HG02642 (cell line): ENCODE measurements at regions not wholly inside any gene's neighbourhood (a gene's known extent, or its start where the extent isn't known, plus 50 kb on each side); places are given as distances from the start of the nearest gene placed in this dataset.
"Not testable (repeated sequence)": the region's sequence is repeated elsewhere in the genome, so short reads cannot be mapped to it uniquely, and the experiment has no call there.

Source experiments
- ATAC-seq: cut with Tn5 transposase; IDR thresholded peaks from one replicate; pipeline ENCODE4 v1.9.1; 2021; ENCODE audit warnings: mild to moderate bottlenecking; ENCODE audit not compliant: unreplicated experiment, poor library complexity

GRCh38 chr1:204777591-204777990 lies 92.1 kb upstream of the LRRN2 start:
- ATAC-seq: no peak

GRCh38 chr1:204780630-204781029 lies 90.0 kb upstream of the NFASC start:
- no peak for ATAC-seq

GRCh38 chr1:204782118-204782700 lies 88.5 kb upstream of the NFASC start:
- no peak for ATAC-seq

DNA sequence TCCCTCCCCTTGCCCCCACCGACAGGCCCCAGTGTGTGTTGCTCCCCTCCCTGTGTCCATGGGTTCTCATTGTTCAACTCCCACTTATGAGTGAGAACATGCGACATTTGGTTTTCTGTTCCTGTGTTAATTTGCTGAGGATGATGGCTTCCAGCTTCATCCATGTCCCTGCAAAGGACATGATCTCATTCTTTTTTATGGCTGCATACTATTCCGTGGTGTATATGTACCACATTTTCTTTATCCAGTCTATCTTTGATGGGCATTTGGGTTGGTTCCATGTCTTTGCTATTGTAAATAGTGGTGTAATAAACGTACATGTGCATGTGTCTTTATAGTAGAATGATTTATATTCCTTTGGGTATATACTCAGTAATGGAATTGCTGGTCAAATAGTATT lies 85.6 kb upstream of the NFASC start:
- not testable (repeated sequence) for ATAC-seq

GRCh38 chr1:204788470-204788869 lies 82.2 kb upstream of the NFASC start:
- no peak for ATAC-seq

DNA sequence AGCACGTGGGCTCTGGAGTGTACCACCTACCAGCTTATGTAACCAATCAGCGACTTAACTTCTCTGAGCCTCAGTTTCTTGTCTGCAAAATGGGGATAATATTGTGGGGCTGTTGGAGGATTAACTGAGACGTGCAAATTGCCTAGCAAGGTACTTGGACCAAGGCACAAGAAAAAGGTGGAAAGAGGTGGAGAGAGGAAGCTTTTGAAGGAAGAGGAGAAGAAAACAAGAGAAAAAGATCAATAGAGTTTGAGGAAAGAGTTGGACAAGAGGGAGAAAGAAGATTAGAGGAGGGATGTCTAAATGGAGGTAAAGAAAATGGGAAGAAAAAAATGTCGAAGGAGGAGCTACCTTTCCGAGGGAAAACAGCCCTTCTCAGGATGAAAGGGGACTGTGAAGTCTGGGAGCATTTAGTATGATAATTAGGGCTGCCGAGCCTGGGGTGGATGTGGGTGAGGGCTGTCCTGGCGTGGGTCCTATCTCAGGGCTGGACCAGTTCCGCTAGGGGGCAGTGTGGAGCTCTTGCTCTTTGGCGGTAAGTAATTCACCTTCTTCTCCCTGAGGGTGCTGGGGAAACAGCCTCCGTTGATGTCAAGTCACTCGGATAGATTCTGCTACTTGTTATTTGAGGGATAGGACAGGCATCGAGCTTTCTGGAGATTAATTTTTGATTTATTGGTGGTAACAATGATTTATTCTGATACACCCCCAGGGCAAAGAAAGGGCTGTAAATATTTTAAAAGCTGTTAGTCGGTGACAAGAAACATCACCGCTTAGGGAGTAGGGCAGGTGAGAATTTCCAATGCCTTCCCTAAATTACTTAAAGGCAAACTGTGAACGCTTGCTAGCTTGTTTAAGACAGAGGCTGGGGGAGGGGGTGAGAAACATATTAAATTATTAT lies 79.0 kb upstream of the NFASC start:
- no peak for ATAC-seq

DNA sequence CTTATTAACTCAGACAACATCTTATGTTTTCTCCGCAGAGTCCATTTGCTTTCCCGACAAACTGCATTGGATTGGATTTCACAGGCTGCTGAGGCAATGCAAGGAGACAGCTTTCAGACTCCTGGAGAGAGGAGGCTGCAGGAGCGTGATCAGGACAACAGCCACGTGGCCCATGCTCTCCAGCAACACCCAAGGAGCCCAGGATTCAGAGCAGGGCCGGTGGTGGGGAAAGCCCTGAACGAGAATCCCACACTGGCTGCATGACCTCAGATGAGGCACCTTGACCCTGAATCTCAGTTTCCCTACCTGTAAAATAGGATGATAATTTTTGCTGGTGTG lies 78.3 kb upstream of the NFASC start:
- no peak for ATAC-seq

- ATAC-seq: no peak
These were observed 77.3 kb upstream of the NFASC start for GRCh38 chr1:204793259-204793914.

DNA sequence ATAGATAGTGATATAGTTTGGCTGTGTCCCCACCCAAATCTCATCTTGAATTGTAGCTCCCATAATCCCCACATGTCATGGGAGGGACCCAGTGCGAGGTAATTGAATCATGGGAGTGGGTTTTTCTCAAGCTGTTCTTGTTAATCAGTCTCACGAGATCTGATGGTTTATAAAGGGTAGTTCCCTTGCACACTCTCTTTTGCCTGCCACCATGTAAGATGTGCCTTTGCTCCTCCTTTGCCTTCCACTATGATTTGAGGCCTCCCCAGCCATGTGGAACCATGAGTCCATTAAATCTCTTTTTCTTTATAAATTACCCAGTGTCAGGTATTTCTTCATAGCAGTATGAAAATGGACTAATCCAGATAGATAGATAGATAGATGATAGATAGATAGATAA lies 73.8 kb upstream of the NFASC start:
- ATAC-seq: not testable (repeated sequence)

GRCh38 chr1:204797401-204797800 lies 73.3 kb upstream of the NFASC start:
- no peak for ATAC-seq

DNA sequence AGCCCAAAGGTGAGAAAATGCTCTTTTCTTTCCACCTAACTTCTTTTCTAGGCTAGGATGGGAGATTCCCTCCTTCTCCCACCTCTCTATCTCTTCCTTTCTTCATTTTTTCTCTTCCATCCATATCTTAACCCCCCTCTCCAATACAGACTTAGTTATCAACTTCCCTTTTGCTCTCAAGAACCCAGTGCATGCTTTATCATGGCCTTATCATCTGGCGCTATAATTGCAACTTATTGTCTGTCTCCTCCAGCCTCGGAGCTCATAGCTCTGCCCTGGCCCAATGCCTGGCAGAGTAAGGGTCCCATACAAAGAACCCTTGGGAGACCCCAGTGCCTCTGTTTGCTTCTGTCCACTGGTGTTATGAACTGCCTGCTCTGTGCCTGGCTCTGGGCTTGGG lies 71.0 kb upstream of the NFASC start:
- ATAC-seq: no peak

- no peak for ATAC-seq
These were observed 69.5 kb upstream of the NFASC start for GRCh38 chr1:204801211-204801610.

- ATAC-seq: no peak
These were observed 68.1 kb upstream of the NFASC start for GRCh38 chr1:204802401-204803175.

- no peak for ATAC-seq
These were observed 67.1 kb upstream of the NFASC start for GRCh38 chr1:204803607-204804006.

DNA sequence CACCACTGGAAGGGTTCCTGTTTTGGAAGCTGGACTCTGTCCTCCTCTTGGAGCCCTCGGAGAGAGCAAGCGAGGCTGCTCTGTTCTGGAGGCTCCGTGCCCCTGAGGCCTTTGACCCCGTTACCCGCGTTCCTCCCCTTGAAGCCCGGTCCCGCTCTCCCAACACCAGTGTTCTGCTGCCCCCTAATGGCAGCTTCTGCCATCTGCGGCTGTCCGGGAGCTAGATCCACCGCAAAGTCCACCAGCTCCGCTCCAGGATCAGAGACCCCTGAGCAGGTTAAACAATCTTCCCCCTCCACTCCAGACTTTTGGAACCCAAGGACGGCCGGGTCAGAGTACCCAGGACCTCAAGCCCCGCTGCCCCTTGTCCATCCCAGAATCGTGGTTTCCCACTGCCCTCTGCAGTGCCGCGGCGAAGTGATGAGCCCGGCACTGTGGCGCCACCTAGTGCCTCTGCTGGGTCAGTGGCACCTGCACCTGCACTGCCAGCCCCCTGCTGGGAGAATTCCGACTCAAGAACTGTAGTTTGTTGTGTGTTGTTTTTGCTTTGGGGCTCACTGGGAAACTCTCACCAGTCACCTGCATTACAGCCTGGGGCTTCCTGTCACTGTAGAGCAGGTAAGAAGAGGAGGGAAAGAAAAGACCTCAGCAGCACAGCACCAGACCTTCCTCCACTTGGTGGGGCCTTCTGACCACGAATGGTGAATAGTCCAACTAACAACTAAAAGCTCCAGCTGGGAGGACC lies 63.5 kb upstream of the NFASC start:
- peak; percentile 91 for ATAC-seq

GRCh38 chr1:204809488-204809887 lies 61.2 kb upstream of the NFASC start:
- no peak for ATAC-seq

GRCh38 chr1:204812842-204813241 lies 57.8 kb upstream of the NFASC start:
- no peak for ATAC-seq

DNA sequence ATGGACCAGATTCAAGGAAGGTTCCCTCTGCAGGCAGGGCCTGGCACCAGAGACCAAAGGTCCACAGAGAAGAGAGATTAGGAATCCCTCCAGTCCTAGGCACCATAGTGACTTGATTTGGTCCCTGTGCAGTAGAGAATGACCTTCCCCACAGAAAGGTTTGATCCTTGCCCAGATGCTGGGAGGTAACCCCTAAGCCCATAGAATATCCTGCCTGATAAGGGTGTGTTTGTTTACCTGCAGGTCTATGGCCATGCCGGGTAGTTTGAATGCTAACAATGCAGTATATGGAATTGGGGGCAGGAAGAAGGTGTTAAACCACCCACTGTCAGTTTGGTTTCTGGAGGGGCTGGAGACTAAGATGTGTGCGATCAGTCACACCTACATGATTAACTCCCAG lies 57.1 kb upstream of the NFASC start:
- no peak for ATAC-seq

DNA sequence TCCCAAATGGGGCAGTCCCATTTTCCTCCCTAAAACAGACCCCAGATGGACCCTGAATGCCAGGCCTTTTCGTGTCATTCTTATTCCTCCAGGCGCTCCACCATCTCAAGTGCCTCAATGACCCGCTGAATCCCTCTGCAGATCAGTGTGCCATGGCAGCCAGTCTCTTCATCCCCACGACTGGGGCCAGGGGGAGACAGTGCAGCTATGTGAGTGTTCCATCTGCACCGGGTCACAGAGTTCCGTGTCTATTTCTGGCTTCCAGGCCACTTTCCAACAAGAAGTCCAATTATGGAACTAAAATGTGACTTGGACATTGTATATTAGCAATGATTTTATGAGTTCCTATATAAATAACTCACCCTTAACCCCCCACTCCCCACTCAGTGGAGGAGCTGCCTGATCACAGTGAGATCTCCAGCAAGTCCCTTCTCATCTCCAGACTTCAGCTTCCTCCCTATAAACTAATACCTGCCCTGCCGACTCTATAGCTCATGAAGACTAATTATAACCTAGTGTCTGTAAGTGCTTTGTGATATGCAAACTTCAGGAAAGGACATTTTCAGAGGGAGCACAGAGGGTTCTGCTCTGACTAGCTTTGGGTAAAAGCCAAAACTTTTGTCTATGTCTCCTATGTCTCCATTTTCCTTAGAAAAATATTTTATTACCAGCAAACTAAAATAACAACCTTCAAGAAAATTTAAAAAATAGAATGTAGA lies 56.3 kb upstream of the NFASC start:
- ATAC-seq: no peak
